Peyer's patch (tissue), 4 donors: ENCODE measurements at regions not wholly inside any gene's neighbourhood (a gene's known extent, or its start where the extent isn't known, plus 50 kb on each side); places are given as distances from the start of the nearest gene placed in this dataset.

Experiments
- CTCF ChIP-seq, 6 experiments: fragments of 450-650 bp in 4 of 6; fragments of 200-600 bp in 2 of 6; sonication (generic) in 1 of 6; IDR thresholded peaks; one replicate each; pipeline ENCODE4 v1.5.1; 2017 to 2019; ENCODE audit warnings: antibody characterized with exemption in 6 of 6, mild to moderate bottlenecking in 3 of 6, moderate library complexity in 1 of 6
- POLR2A ChIP-seq, 2 donors: fragments of 450-650 bp; IDR thresholded peaks; one replicate each; pipeline ENCODE4 v1.5.1; 2017; ENCODE audit warnings: antibody characterized with exemption in 2 of 2, mild to moderate bottlenecking in 2 of 2, moderate library complexity in 2 of 2

DNA sequence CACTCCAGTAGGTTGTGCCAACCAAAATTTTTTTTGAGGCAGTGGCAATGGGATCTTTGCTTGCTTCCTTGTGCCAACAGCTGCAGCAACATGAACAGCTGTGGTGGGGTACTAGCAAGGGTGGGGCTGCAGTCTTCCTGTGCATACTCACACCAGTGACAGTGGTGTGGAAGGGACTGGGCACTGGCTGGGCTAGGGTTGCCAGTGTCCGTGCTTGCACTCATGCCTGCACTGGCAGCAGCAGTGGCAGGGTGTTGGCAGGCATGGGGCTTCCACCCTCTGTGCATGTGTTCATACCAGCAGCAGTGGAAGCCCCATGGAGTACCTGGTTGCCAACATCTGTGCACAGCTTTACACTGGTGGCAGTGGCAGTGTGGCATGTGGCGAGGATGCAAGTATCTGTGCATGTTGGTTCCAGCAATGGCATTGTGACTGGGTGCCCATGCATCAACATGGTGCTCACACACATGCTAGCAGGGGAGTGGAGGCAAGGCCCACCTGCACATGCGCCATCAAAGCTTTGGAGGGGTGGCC is 1312.6 kb downstream of the PCDH18 start:
- TF ChIP-seq CTCF (IDR thresholded peaks at IDR 0.05) (no peak), POLR2A (IDR thresholded peaks at IDR 0.05) (no peak)
